HUES48 (cell line): ENCODE measurements at regions not wholly inside any gene's neighbourhood (a gene's known extent, or its start where the extent isn't known, plus 50 kb on each side); places are given as distances from the start of the nearest gene placed in this dataset.

ENCODE experiments used
- H3K27ac ChIP-seq: one replicate; pipeline ENCODE4 v1.7.0; 2013; ENCODE audit warnings: low read depth, low read length, inconsistent platforms
- H3K27me3 ChIP-seq: 2 replicates; pipeline ENCODE4 v1.6.1; 2013; ENCODE audit warnings: mild to moderate bottlenecking, low read length; ENCODE audit not compliant: control insufficient read depth, insufficient read depth
- H3K36me3 ChIP-seq: 2 replicates; pipeline ENCODE4 v1.6.1; 2013; ENCODE audit warnings: low read length; ENCODE audit not compliant: control insufficient read depth, insufficient read depth
- H3K4me1 ChIP-seq: 2 replicates; pipeline ENCODE4 v1.6.1; 2013; ENCODE audit warnings: mild to moderate bottlenecking, low read length; ENCODE audit not compliant: control insufficient read depth, insufficient read depth
- H3K4me3 ChIP-seq: 2 replicates; pipeline ENCODE4 v1.5.1; 2013; ENCODE audit warnings: mild to moderate bottlenecking, low read depth, low read length
- H3K9ac ChIP-seq: 2 replicates; pipeline ENCODE4 v1.6.1; 2013; ENCODE audit warnings: mild to moderate bottlenecking, low read depth, low read length, moderate library complexity
- H3K9me3 ChIP-seq: 2 replicates; pipeline ENCODE4 v1.6.1; 2013; ENCODE audit warnings: low read length; ENCODE audit not compliant: control insufficient read depth, insufficient read depth

DNA sequence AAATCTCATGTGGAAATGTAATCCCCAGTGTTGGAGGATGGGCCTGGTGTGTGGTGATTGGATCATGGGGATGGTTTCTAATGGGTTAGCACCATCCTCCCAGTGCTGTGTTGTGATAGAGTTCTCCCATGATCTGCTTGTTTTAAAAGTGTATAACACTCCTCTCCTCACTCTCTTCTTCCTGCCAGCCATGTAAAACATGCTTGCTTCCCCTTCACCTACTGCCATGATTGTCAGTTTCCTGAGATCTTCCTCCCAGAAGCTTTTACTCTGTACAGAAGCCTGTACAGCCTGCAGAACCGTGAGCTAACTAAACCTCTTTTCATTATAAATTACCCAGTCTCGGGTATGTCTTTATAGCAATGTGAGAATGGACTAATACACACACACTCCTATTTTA lies 499.1 kb downstream of the RASEF start:
- no peak overlapping the region for H3K9ac ChIP-seq
- H3K4me3 ChIP-seq, result no peak overlapping the region
- H3K27me3 ChIP-seq, result no peaks in the 10 kb centered on the region
- H3K9me3 ChIP-seq, result no peaks in the 10 kb centered on the region
- H3K36me3 ChIP-seq, result no peaks in the 10 kb centered on the region
- no peaks in the 10 kb centered on the region for H3K4me1 ChIP-seq
- H3K27ac ChIP-seq, result no peak overlapping the region

DNA sequence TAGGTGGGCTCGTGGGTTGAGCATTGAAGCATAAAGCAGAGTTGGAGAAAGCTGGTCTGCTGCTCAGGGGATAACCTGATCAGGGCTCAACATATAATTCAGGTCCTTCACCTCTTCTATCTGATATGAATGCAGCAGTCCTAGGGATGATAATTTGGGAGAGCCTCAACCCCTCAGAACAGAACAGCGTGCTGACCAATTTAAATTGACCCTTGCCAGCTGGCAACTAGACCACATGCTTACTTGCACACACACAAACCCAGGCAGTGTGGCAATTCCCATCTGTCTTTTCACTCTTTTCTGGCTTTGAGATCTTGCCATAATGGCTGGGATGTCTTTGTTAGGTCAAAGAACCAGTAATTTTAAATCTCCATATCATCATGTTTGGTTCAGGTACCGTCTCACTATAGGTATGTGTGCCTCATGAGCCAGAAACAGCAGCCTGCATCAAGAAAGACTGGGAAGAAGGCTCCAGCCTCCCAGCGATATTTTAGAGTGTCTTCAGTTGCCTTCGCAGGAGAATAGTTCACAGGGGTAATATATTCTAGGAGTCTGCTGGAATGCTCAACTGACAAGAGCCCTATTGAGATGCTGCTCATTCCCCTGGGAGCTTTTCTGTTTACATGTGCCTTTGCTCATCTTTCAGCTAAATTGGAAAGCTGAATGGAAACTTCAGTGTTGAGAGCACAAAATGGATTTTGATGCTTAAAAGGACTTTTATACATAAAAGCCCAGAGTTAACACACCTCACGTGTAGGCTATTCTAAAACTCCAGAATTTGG lies 497.6 kb downstream of the RASEF start:
- H3K27ac ChIP-seq, result no peak overlapping the region
- H3K4me1 ChIP-seq, result no peaks in the 10 kb centered on the region
- no peaks in the 10 kb centered on the region for H3K9me3 ChIP-seq
- no peaks in the 10 kb centered on the region for H3K27me3 ChIP-seq
- no peak overlapping the region for H3K4me3 ChIP-seq
- H3K36me3 ChIP-seq, result no peaks in the 10 kb centered on the region
- H3K9ac ChIP-seq, result no peak overlapping the region

DNA sequence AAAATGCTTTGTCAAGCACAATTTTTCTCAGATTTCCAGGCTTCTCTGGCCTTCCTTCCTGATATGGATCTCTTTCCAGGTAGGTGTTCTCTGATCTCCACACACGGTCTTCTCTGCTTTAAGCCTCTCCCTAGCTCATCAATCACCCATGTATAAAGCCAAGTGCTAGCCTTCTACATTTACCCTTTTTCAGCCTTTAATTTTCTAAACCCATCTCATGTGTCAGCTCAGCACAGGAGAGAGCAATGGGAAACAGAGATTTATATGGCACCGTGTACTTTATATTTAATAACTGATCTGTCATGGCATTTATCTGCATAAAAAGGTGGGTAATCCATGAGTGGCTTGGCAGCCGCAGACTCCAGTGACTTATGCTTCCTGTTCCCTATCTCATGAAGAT lies 495.0 kb downstream of the RASEF start:
- no peaks in the 10 kb centered on the region for H3K9me3 ChIP-seq
- H3K4me3 ChIP-seq, result no peak overlapping the region
- H3K9ac ChIP-seq, result no peak overlapping the region
- H3K27me3 ChIP-seq, result no peaks in the 10 kb centered on the region
- no peaks in the 10 kb centered on the region for H3K4me1 ChIP-seq
- no peak overlapping the region for H3K27ac ChIP-seq
- no peaks in the 10 kb centered on the region for H3K36me3 ChIP-seq

GRCh38 chr9:82570226-82570625 lies 492.7 kb downstream of the RASEF start:
- Histone ChIP-seq H3K4me3 (no peak overlapping the region), H3K27me3 (no peaks in the 10 kb centered on the region), H3K36me3 (no peaks in the 10 kb centered on the region), H3K4me1 (no peaks in the 10 kb centered on the region), H3K9me3 (no peaks in the 10 kb centered on the region), H3K27ac (no peak overlapping the region), H3K9ac (no peak overlapping the region)

DNA sequence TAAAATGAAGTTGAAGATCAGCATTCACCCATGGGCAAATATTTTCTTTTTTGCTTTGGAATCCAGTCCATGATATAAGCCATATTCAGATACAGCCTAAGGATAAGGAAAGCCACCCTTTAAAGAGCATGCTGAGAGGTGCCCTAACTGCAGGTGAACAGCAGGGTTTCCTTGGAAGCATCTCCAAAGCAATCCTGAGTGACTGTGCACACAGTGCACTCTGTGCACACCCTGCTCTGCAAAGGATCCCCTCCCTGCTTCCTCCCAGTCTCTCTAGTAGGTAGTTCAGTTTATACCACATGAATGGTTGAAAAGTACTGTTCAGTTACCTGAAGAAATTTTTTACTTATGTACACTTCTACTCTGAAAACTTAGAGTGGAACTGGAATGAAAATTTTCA lies 491.4 kb downstream of the RASEF start:
- no peak overlapping the region for H3K27ac ChIP-seq

GRCh38 chr9:82572146-82572545 lies 490.8 kb downstream of the RASEF start:
- Histone ChIP-seq H3K27me3 (no peaks in the 10 kb centered on the region), H3K27ac (no peak overlapping the region), H3K9ac (no peak overlapping the region), H3K4me1 (no peaks in the 10 kb centered on the region), H3K36me3 (no peaks in the 10 kb centered on the region), H3K9me3 (no peaks in the 10 kb centered on the region), H3K4me3 (no peak overlapping the region)

More for the DNA sequence above, 491.4 kb downstream of the RASEF start:
- H3K27me3 ChIP-seq, result no peaks in the 10 kb centered on the region
- no peaks in the 10 kb centered on the region for H3K9me3 ChIP-seq
- H3K9ac ChIP-seq, result no peak overlapping the region
- no peaks in the 10 kb centered on the region for H3K36me3 ChIP-seq
- H3K4me1 ChIP-seq, result no peaks in the 10 kb centered on the region
- H3K4me3 ChIP-seq, result no peak overlapping the region

DNA sequence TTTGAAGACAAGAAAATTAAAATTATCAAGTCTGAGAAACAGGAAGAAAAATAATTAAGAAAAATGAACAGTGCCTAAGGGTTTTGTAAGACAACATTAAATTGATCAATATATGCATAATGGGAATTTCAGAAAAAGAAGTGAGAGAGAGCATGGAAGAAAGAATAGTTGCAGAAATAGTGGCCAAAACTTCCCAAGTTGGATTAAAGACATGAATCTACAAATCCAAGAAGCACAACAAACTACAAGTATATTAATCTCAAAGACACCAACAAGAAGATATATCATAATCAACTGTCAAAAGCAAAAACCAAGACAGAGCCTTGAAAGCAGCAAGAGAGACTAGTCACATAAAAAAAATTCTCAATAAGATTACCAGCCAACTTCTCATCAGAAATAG lies 488.0 kb downstream of the RASEF start:
- no peak overlapping the region for H3K9ac ChIP-seq
- H3K4me1 ChIP-seq, result no peaks in the 10 kb centered on the region
- H3K9me3 ChIP-seq, result no peaks in the 10 kb centered on the region
- H3K27me3 ChIP-seq, result no peaks in the 10 kb centered on the region
- H3K36me3 ChIP-seq, result no peaks in the 10 kb centered on the region
- no peak overlapping the region for H3K4me3 ChIP-seq
- H3K27ac ChIP-seq, result no peak overlapping the region

DNA sequence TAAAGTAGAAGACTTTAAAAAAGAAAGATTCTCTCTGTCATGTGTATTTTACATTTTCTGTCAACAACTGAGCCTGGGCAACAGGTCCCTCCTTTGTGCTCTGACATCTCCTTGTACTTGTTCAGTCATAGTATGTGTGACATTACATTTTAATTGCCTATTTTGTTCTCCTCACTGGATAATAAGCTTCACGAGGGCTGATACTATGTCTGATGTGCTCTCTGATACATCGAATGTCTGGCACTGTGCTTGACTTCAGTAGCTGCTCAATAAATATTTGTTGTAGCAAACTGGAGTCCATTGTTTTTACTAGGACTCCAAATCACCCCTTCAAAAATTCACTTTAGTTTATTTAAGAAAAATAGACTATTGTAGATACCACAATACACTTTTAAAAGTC lies 482.0 kb downstream of the RASEF start:
- no peak overlapping the region for H3K9ac ChIP-seq
- no peaks in the 10 kb centered on the region for H3K9me3 ChIP-seq
- H3K36me3 ChIP-seq, result no peaks in the 10 kb centered on the region
- no peaks in the 10 kb centered on the region for H3K27me3 ChIP-seq
- H3K4me3 ChIP-seq, result no peak overlapping the region
- H3K4me1 ChIP-seq, result no peaks in the 10 kb centered on the region
- no peak overlapping the region for H3K27ac ChIP-seq

DNA sequence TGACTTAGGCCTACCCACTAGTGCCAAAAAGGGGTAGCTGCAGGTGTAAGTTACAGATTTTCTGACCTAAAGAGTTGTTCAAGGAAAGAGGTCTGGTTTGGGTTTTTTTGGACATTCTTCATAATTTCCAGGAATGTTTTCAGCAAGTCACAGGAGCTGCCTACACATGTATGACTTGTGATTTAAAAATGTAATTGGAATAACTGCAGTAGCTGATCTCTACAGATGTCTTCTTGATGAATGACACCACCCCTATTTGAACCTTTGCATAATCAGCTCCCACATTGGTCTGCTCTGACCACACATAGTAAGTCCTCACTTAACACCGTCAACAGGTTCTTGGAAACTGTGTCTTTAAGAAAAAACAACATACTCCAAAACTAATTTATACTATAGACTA lies 481.4 kb downstream of the RASEF start:
- Histone ChIP-seq H3K4me1 (no peaks in the 10 kb centered on the region), H3K27me3 (no peaks in the 10 kb centered on the region), H3K36me3 (no peaks in the 10 kb centered on the region), H3K4me3 (no peak overlapping the region), H3K27ac (no peak overlapping the region), H3K9me3 (no peaks in the 10 kb centered on the region), H3K9ac (no peak overlapping the region)

DNA sequence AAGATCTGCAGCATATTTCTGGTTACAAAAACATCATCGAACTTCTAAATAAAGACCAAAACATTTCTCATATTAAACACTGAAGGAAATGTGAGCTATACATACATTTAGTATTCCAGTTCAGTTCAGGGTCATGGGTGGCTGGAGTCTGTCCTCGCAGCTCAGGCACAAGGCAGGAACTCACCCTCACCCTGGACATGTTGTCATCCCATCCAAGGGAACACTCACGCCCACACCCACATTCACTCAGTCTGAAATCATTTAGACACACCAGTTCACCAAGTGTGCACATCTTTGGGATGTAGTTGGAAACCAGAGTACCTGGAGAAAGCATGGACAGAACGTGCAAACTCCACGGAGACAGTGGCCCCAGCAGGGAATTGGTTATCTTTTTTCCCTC lies 481.0 kb downstream of the RASEF start:
- Histone ChIP-seq H3K4me1 (no peaks in the 10 kb centered on the region), H3K4me3 (no peak overlapping the region), H3K36me3 (no peaks in the 10 kb centered on the region), H3K27ac (no peak overlapping the region), H3K9me3 (no peaks in the 10 kb centered on the region), H3K9ac (no peak overlapping the region), H3K27me3 (no peaks in the 10 kb centered on the region)

DNA sequence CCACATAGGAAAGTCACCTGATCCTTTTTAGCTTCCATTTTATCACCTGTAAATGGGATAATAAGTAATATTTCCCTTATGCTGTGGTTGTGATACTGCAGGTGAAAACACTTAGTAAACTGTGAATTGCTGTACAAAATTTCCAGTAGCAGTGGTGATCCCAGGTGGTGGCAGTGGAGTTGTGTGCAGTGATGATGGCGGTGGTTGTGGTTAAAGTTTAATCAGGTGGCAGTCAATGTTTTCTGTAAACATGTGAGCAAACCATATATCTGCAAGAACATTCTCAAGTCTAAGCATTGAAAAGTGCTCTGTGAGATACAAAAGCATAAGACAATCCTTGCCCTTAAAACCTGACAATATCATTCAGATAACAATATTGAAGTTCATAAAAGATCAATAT lies 480.2 kb downstream of the RASEF start:
- Histone ChIP-seq H3K27me3 (no peaks in the 10 kb centered on the region), H3K4me3 (no peak overlapping the region), H3K27ac (no peak overlapping the region), H3K9me3 (no peaks in the 10 kb centered on the region), H3K9ac (no peak overlapping the region), H3K4me1 (no peaks in the 10 kb centered on the region), H3K36me3 (no peaks in the 10 kb centered on the region)
